GM23248 (cell line): ENCODE measurements at regions not wholly inside any gene's neighbourhood (a gene's known extent, or its start where the extent isn't known, plus 50 kb on each side); places are given as distances from the start of the nearest gene placed in this dataset.

Experiments
- DNase-seq: peaks from one replicate; pipeline ENCODE4 v3.0.0-alpha.2; 2015
- H2AFZ ChIP-seq: fragments of 200-600 bp; sonication (generic); 2 replicates; pipeline ENCODE4 v1.6.1; 2016; ENCODE audit warnings: antibody characterized with exemption
- H3F3A ChIP-seq: fragments of 200-600 bp; sonication (generic); 2 replicates; pipeline ENCODE4 v1.6.1; 2016; ENCODE audit warnings: mild to moderate bottlenecking, antibody characterized with exemption, mixed run types; ENCODE audit not compliant: insufficient read depth
- H3K27ac ChIP-seq: fragments of 200-600 bp; sonication (generic); 2 replicates; pipeline ENCODE4 v1.5.1; 2016; ENCODE audit warnings: mild to moderate bottlenecking
- H3K27me3 ChIP-seq: fragments of 200-600 bp; sonication (generic); replicated peaks from 2 replicates; pipeline ENCODE4 v1.6.1; 2016; ENCODE audit warnings: mild to moderate bottlenecking; ENCODE audit not compliant: insufficient read depth
- H3K36me3 ChIP-seq: fragments of 200-600 bp; sonication (generic); 2 replicates; pipeline ENCODE4 v1.6.1; 2016; ENCODE audit warnings: low read depth, mild to moderate bottlenecking
- H3K4me1 ChIP-seq: fragments of 200-600 bp; sonication (generic); 2 replicates; pipeline ENCODE4 v1.6.1; 2016; ENCODE audit warnings: mild to moderate bottlenecking; ENCODE audit not compliant: insufficient read depth
- H3K4me2 ChIP-seq: fragments of 200-600 bp; sonication (generic); one replicate; pipeline ENCODE4 v1.6.1; 2016; ENCODE audit warnings: mild to moderate bottlenecking; ENCODE audit not compliant: unreplicated experiment
- H3K4me3 ChIP-seq: fragments of 200-600 bp; sonication (generic); 2 replicates; pipeline ENCODE4 v1.5.1; 2016; ENCODE audit warnings: mild to moderate bottlenecking
- H3K79me2 ChIP-seq: fragments of 200-600 bp; sonication (generic); 2 replicates; pipeline ENCODE4 v1.6.1; 2016; ENCODE audit warnings: mild to moderate bottlenecking; ENCODE audit not compliant: insufficient read depth
- H3K9ac ChIP-seq: fragments of 200-600 bp; sonication (generic); 2 replicates; pipeline ENCODE4 v1.6.1; 2016; ENCODE audit warnings: mild to moderate bottlenecking
- H3K9me2 ChIP-seq: fragments of 200-600 bp; sonication (generic); 2 replicates; pipeline ENCODE4 v1.6.1; 2016; ENCODE audit warnings: mixed run types, mild to moderate bottlenecking, moderate library complexity; ENCODE audit not compliant: insufficient read depth
- H3K9me3 ChIP-seq: fragments of 200-600 bp; sonication (generic); one replicate; pipeline ENCODE4 v1.6.1; 2017; ENCODE audit warnings: low read depth
- H4K20me1 ChIP-seq: fragments of 200-600 bp; sonication (generic); 2 replicates; pipeline ENCODE4 v1.6.0; 2016; ENCODE audit not compliant: insufficient read depth
- EZH2 ChIP-seq: fragments of 200-600 bp; sonication (generic); IDR thresholded peaks from 2 replicates; pipeline ENCODE4 v1.6.1; 2018; ENCODE audit warnings: antibody characterized with exemption, mild to moderate bottlenecking; ENCODE audit not compliant: insufficient read depth, poor library complexity, severe bottlenecking
- EZH2phosphoT487 ChIP-seq: fragments of 200-600 bp; sonication (generic); IDR thresholded peaks from 2 replicates; pipeline ENCODE4 v1.6.1; 2018; ENCODE audit warnings: antibody characterized with exemption, moderate library complexity, mild to moderate bottlenecking, low read depth; ENCODE audit not compliant: insufficient read depth
- WGBS, 2 experiments: methylation state at CpG; one replicate each; pipeline ENCODE4 v1.1.6; 2015 to 2017; ENCODE audit warnings: low lambda C conversion rate in 2 of 2, low coverage in 1 of 2; ENCODE audit errors: missing lambda C conversion rate in 2 of 2; 5-methylcytosine and 5-hydroxymethylcytosine counted together
- in situ Hi-C: fragments of 300-500 bp; cut with MboI; formaldehyde crosslinking; loops from 2 replicates; pipeline ENCODE4 v1.15.0; 2020

DNA sequence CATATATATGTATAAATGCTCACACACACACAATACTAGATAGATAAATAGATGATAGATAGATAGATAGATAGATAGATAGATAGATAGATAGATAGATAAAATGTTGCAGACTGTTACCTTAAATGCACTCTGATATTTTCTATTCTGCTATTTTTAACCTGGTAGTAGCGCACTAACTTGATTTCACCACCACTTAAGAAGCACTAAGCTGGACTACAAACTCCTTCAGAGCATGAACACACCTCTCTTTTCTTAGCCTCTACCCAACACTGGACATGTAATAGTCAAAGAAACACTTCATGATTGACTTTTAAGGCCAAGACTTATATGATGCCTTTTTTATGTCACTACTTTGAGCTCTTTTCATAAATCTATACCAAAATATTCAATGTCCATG lies 304.6 kb upstream of the UBE2E2 start:
- H3K9me3 ChIP-seq: no peaks in the 10 kb centered on the region
- in situ Hi-C loops: no loop called here
- H3K27me3 ChIP-seq: no peaks in the 10 kb centered on the region
- no peak overlapping the region for H3K4me2 ChIP-seq
- H3F3A ChIP-seq: no peaks in the 10 kb centered on the region
- no peaks in the 10 kb centered on the region for H3K9me2 ChIP-seq
- no peaks in the 10 kb centered on the region for H3K36me3 ChIP-seq
- 75 to 78% methylated on average over 1 of the region's 1 CpG for WGBS, 2 experiments
- H3K4me3 ChIP-seq: no peak overlapping the region
- no peak overlapping the region for H3K9ac ChIP-seq
- no peak overlapping the region for H3K27ac ChIP-seq
- no peaks in the 10 kb centered on the region for H3K79me2 ChIP-seq
- DNase-seq: no peak
- H2AFZ ChIP-seq: no peak overlapping the region
- H4K20me1 ChIP-seq: no peaks in the 10 kb centered on the region
- TF ChIP-seq EZH2: no peak
- TF ChIP-seq EZH2phosphoT487: no peak
- no peaks in the 10 kb centered on the region for H3K4me1 ChIP-seq

DNA sequence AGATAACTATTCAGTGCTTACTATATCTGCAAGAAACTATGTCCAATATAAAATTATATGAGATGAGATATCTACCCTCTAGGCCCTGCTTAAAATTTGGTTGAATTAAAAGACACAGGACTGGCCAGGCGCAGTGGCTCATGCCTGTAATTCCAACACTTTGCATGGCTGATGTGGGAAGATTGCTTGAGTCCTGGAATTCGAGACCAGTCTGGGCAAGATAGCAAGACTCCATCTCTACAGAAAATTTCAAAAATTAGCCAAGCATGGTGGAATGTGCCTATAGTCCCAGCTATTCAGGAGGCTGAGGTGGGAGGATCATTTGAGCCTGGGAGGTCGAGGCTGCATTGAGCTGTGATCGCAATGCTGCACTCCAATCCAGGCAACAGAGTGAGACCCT lies 303.7 kb upstream of the UBE2E2 start:
- no peak for DNase-seq
- Histone ChIP-seq H4K20me1 (no peaks in the 10 kb centered on the region), H2AFZ (no peak overlapping the region), H3F3A (no peaks in the 10 kb centered on the region), H3K79me2 (no peaks in the 10 kb centered on the region), H3K4me3 (no peak overlapping the region), H3K4me2 (no peak overlapping the region), H3K4me1 (no peaks in the 10 kb centered on the region), H3K9me3 (no peaks in the 10 kb centered on the region), H3K9ac (no peak overlapping the region), H3K36me3 (no peaks in the 10 kb centered on the region), H3K27ac (no peak overlapping the region), H3K27me3 (no peaks in the 10 kb centered on the region), H3K9me2 (no peaks in the 10 kb centered on the region)
- 49% methylated on average over 4 of the region's 4 CpGs for WGBS, 2 experiments
- no peak for TF ChIP-seq EZH2phosphoT487
- TF ChIP-seq EZH2: no peak
- in situ Hi-C loops: no loop called here

DNA sequence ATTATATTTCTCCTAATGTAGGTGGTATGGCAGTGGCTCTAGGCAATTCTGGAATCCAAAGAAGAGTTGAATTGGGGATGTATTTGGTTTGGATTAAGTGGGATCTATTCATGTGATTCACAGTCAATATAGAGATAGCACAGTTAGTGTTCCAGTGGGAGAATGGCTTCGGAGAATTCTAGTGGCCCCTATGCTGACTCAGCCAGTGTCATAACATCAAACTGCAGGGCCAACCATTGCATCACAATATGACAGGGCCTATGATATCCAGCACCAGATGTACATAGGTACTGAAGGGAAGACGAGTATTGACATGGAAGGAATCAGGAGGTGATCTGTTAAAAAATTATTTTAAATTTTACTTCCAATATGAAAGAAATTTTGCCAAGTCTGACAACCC lies 302.8 kb upstream of the UBE2E2 start:
- H3K27me3 ChIP-seq: no peaks in the 10 kb centered on the region
- H2AFZ ChIP-seq: no peak overlapping the region
- no peak overlapping the region for H3K9ac ChIP-seq
- no peak overlapping the region for H3K27ac ChIP-seq
- DNase-seq: no peak
- no peaks in the 10 kb centered on the region for H3K9me3 ChIP-seq
- H3K4me2 ChIP-seq: no peak overlapping the region
- no peaks in the 10 kb centered on the region for H3K9me2 ChIP-seq
- no peaks in the 10 kb centered on the region for H3F3A ChIP-seq
- 61 to 68% methylated on average over 2 of the region's 2 CpGs for WGBS, 2 experiments
- H3K4me1 ChIP-seq: no peaks in the 10 kb centered on the region
- H3K79me2 ChIP-seq: no peaks in the 10 kb centered on the region
- no peak overlapping the region for H3K4me3 ChIP-seq
- H4K20me1 ChIP-seq: no peaks in the 10 kb centered on the region
- H3K36me3 ChIP-seq: no peaks in the 10 kb centered on the region
- in situ Hi-C loops: no loop called here
- TF ChIP-seq EZH2phosphoT487 (no peak), EZH2 (no peak)

GRCh38 chr3:22901684-22902083 lies 301.4 kb upstream of the UBE2E2 start:
- no peak overlapping the region for H3K27ac ChIP-seq
- no peaks in the 10 kb centered on the region for H3F3A ChIP-seq
- H3K9me2 ChIP-seq: no peaks in the 10 kb centered on the region
- H3K4me3 ChIP-seq: no peak overlapping the region
- no peaks in the 10 kb centered on the region for H4K20me1 ChIP-seq
- no peaks in the 10 kb centered on the region for H3K27me3 ChIP-seq
- no peak for DNase-seq
- H3K4me2 ChIP-seq: no peak overlapping the region
- TF ChIP-seq EZH2phosphoT487 (no peak), EZH2 (no peak)
- no peak overlapping the region for H3K9ac ChIP-seq
- H3K9me3 ChIP-seq: no peaks in the 10 kb centered on the region
- in situ Hi-C loops: no loop called here
- no peaks in the 10 kb centered on the region for H3K79me2 ChIP-seq
- H2AFZ ChIP-seq: no peak overlapping the region
- H3K4me1 ChIP-seq: no peaks in the 10 kb centered on the region
- H3K36me3 ChIP-seq: no peaks in the 10 kb centered on the region

DNA sequence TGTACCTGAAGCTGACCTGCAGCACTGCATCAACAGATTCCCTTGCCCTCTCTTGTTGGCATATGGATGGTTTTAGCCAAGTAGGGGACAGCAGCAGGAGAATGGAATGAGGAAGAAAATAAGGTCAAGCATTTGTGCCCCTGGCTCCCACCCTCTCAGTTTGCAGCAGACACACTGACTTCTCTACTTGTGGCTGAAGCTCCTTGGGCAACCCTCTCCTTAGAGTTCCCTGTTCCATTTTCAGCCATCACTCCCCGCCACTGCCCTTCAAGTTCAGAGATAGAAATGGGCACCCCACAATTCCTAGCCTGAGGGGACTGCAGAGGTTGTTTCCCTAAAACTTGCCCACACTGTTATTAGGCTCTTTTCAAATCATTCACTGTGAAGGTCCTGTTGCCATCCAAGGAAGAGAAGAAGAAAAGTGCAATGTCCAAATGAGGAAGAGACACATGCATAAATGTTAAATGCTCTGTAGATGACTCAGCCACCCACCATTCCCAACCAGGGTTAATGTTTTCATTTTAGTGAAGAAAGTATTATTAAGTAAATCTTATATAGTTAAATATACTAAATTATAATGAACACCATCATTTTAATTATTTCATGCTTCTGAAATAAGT lies 295.9 kb upstream of the UBE2E2 start:
- Histone ChIP-seq H3F3A (no peaks in the 10 kb centered on the region), H3K9ac (no peak overlapping the region), H3K4me1 (no peaks in the 10 kb centered on the region), H3K79me2 (no peaks in the 10 kb centered on the region), H2AFZ (no peak overlapping the region), H3K27ac (no peak overlapping the region), H4K20me1 (no peaks in the 10 kb centered on the region), H3K9me3 (no peaks in the 10 kb centered on the region), H3K36me3 (no peaks in the 10 kb centered on the region), H3K4me2 (no peak overlapping the region), H3K27me3 (no peaks in the 10 kb centered on the region; the same call in 1 of the 2 replicates), H3K4me3 (no peak overlapping the region), H3K9me2 (no peaks in the 10 kb centered on the region)
- no peak for TF ChIP-seq EZH2phosphoT487
- no peak for TF ChIP-seq EZH2
- WGBS, 2 experiments: 74 to 89% methylated on average over 1 of the region's 1 CpG
- DNase-seq: peak; percentile 8
- in situ Hi-C loops: no loop called here
